A172 (cell line): ENCODE measurements at regions not wholly inside any gene's neighbourhood (a gene's known extent, or its start where the extent isn't known, plus 50 kb on each side); places are given as distances from the start of the nearest gene placed in this dataset.

ENCODE experiments used
- DNase-seq: peaks from one replicate; pipeline ENCODE4 v3.0.0-alpha.2; 2015; ENCODE audit warnings: low spot score

DNA sequence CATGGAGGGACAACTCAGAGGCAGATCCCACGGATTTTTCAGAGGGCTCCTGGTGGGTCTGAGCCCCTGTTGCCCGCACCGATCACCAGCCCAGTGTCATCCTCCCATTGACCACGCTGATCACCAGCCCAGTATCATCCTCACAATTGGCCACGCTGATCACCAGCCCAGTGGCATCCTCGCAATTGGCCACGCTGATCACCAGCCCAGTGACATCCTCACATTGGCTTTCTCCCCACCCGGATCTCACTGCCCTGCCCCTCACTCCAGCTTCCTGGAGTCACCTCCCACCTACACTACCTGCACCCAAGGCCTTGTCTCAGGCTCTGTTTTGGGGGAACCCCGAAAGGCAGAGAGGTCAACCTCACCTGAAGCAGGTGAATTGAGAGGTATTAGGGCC, 358.2 kb upstream of the TNRC6C start:
- DNase-seq: no peak

- no peak for DNase-seq
Measured at GRCh38 chr17:77601054-77601979, 357.2 kb upstream of the TNRC6C start.

DNA sequence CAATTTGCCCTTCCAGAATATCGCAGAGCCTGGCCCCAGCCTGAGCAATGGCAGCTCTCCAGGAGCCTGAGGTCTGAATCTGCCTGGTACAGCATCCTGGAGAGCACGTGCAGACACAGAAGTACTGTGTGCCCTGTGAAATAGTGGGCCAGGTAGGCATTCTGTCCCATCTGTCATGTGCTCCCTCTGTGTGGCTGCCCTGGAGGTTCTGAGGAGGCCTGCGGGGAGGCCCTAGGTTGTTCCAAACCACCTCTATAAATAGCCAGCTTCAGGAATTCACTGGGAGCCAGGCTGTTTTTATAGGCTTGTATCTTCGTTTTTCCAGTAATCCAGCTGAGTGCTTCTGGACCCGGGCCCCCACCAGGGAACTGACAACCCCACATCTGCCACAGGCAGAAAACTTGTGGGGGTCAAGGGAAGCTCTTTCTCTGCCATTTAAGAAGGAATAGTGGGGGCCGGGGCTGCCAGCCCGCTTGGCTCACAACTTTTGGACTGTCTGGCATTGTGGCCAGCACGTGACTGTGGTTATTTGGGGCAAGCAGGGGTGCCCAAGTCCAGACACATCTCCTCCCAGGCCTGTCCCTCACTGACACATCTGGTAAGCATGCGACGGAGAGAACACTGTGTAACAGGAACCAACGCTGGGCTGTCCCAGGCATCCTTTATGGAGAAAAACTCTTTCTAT, 356.3 kb upstream of the TNRC6C start:
- DNase-seq: peak; percentile 59

- DNase-seq: no peak
Measured at GRCh38 chr17:77602883-77603640, 355.4 kb upstream of the TNRC6C start.

- no peak for DNase-seq
Measured at GRCh38 chr17:77604301-77604972, 354.1 kb upstream of the TNRC6C start.

- no peak for DNase-seq
Measured at GRCh38 chr17:77604973-77605313, 353.6 kb upstream of the TNRC6C start.

GRCh38 chr17:77606146-77606864, 352.2 kb upstream of the TNRC6C start:
- DNase-seq: no peak

DNA sequence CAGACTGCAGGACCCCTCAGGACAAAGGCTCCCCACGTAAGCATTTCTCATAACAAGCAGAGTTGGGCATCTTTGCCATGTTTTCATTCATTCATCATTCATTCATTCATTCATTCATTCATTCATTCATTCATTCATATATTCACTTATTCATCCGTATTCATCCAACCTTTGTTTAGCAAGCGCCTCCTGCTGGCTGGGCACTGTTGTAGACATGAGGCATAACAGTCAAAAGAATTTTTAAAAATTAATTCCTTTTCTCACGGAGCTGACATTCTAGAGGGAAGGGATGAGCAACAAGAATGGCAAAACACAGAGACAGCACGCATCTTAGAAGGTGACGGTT, 351.7 kb upstream of the TNRC6C start:
- no peak for DNase-seq

- DNase-seq: no peak
Measured at GRCh38 chr17:77607606-77608005, 350.9 kb upstream of the TNRC6C start.

GRCh38 chr17:77608431-77608830, 350.1 kb upstream of the TNRC6C start:
- DNase-seq: no peak

DNA sequence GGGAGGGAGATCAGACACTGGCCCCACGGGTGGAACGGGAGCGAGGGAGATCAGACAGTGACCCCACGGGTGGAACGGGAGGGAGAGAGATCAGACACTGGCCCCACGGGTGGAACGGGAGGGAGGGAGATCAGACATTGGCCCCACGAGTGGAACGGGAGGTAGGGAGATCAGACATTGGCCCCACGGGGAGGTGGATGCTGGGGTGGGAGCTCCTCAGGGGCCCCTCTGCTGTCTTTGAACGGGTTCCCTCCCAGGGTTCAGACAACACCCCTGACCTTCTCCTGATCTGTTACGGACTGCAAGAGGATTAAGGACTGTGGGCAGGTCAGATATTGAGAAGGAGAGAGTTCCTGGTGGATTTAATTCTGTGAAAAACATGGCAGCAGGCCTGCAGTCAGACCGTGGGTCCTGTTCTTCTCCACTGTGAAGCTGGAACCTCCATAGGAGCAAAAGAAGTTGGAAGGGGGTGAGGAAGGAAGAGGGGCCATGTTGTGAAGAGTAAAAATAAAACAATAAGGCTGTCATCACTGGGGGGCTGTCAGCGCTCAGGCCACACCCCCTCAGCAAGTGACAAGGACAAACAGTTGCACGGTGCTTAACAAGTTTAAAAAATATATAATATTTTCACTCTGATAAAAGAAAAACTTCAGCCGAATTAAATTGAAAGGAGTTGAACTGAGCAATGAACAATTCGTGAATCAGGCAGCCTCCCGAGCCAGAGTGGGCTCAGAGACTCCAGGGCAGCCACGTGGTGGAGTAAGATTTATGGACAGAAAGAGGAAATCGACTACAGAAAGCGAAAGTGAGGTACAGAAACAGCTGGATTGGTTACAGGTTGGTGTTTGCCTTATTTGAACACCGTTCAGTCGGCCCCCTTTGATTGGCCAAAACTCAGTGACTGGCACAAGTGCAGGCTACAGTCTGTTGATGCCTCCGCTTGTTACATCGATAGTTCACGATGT, 348.7 kb upstream of the TNRC6C start:
- no peak for DNase-seq

- DNase-seq: no peak
Measured at GRCh38 chr17:77610518-77610893, 348.0 kb upstream of the TNRC6C start.

DNA sequence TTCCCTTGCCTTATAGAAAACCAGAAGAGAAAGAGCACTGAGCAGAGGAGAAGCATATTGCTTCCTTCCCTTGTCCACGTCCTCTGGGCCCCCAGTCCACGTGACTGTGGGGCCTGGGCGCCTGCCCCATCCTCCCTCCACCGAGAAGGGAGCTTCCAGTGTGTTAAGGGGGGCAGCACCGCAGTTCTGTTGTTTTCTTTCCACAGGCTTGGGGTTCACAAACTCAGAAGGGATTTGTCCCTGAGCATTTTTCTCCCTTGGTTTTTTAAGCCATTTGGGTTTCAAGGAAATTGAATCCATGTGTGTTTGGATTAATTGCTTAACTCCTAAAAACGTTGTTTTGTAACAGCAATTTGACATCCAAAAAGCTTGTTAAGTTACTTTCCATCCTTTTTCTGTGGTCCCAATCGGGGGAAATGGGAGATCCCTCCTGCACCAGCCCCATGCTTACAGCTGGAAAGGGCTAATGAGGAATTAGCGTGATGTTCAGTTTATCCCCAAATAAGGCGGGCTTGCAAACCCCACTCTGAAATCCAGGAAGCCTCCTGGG, 347.5 kb upstream of the TNRC6C start:
- no peak for DNase-seq

GRCh38 chr17:77611791-77612502, 346.6 kb upstream of the TNRC6C start:
- no peak for DNase-seq

- no peak for DNase-seq
Measured at GRCh38 chr17:77613218-77613617, 345.3 kb upstream of the TNRC6C start.

DNA sequence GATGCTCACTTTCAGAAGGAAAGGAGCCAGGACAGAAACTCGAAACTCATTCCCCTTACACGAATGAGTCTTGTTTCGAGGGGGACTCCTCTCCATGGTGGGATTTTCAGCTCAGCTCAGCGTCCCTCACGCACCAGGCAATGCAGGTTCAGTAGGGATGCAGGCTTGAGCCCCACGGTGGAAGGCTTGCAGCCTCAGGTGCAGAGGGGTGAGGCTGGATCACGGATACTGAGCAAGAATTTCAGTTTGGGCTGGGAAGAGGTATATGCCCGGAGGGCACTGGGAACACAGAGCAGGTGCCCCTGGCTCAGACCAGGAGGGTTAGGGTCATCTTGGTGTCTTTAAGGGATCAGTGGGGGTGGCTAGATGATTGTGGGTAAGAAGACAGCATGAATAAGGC, 344.9 kb upstream of the TNRC6C start:
- no peak for DNase-seq

DNA sequence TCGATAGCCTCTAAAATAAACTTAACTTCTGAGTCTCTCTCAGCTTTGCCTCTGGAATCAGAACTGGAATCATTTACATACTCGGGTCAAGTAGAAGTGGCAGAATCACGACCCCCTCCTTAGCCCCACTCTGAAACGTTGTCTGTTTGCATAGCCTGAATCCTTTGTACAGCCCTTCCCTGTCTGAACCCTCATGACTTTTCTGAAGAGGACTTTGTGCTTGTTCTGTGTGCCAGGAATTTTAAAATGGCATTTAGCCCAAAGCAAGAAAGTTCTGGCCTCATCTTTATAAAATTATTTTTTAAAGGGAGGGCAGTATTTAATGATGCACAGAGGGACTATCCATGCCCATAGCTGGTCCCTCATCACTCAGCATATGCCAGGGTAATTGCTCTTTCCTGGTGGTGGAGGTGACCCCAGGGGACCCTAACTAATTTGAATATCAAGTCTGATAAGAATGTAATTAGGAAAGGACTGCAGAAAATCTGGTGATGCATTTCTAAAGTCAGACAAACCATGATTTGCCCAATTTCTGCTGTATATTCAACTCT, 342.7 kb upstream of the TNRC6C start:
- DNase-seq: no peak

DNA sequence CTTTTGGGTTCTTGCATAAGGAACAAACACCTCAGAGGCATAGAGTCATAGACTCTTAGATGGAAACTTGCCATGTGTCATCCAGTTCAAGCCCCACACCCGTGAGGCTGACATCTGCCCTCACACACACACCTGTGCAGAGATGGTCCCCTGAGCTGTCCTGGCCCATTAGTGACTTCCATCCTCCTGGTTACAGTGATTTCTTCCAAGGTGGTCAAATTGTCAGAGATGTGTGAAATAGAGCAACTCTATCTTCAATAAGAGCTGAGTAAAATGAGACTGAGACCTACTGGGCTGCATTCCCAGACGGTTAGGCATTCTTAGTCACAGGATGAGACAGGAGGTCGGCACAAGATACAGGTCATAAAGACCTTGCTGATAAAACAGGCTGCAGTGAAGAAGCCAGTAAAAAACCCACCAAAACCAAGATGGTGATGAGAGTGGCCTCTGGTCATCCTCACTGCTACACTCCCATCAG, 342.2 kb upstream of the TNRC6C start:
- DNase-seq: peak; percentile 39

DNA sequence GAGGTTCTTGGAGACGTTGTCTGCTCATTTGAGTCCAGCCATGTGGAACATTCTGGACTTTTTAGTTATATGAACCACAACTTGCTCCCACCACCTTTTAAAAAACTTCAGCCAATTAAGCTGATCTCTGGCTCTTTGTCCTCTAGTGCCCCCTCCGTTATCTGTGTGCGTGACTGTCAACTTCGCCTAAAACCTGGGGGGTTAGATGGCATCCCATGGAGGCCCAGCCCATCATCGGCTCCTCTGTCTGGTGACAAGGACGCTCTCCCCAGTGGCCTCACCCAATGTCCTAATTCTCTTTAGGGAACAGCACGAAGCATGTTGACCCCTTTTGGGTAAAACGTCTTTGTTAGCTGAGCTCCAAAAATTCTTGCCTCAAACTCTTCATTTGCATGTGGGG, 341.0 kb upstream of the TNRC6C start:
- DNase-seq: no peak
